GM12891 (cell line): ENCODE measurements at regions not wholly inside any gene's neighbourhood (a gene's known extent, or its start where the extent isn't known, plus 50 kb on each side); places are given as distances from the start of the nearest gene placed in this dataset.
A peak's percentile ranks its signal among the peaks of the same experiment; 100 is the strongest.

Source experiments
- DNase-seq: peaks from one replicate; pipeline ENCODE4 v3.0.0; 2011; ENCODE audit warnings: low spot score; ENCODE audit not compliant: insufficient read length
- FAIRE-seq: peaks from 2 replicates; lab custom pipeline; 2011; peaks lifted over from hg19 to GRCh38; lab: Jason Lieb, UNC
- PAX5 ChIP-seq: IDR thresholded peaks from 2 replicates; pipeline ENCODE4 v1.6.1; 2011; ENCODE audit warnings: low read length, moderate library complexity, mild to moderate bottlenecking; ENCODE audit not compliant: insufficient read depth, severe bottlenecking
- POLR2A ChIP-seq: IDR thresholded peaks from 2 replicates; pipeline ENCODE4 v1.6.1; 2011; ENCODE audit warnings: low read depth, low read length, control low read depth
- POLR2AphosphoS5 ChIP-seq: IDR thresholded peaks from 2 replicates; pipeline ENCODE4 v1.6.1; 2011; ENCODE audit warnings: low read depth, low read length, control low read depth
- POU2F2 ChIP-seq: IDR thresholded peaks from 2 replicates; pipeline ENCODE4 v1.6.1; 2011; ENCODE audit warnings: low read depth, mild to moderate bottlenecking, control low read depth, low read length, moderate library complexity
- SPI1 ChIP-seq: IDR thresholded peaks from 2 replicates; pipeline ENCODE4 v1.6.1; 2011; ENCODE audit warnings: low read depth, low read length, control low read depth
- TAF1 ChIP-seq: IDR thresholded peaks from 2 replicates; pipeline ENCODE4 v1.6.1; 2011; ENCODE audit warnings: low read depth, low read length, control low read depth

- FAIRE-seq (no peak), DNase-seq (no peak)
- TF ChIP-seq PAX5 (no peak), POLR2AphosphoS5 (no peak), SPI1 (no peak), POU2F2 (no peak), POLR2A (no peak), TAF1 (no peak)
These were observed 543.1 kb downstream of the HTR7 start for GRCh38 chr10:90314718-90315117.

GRCh38 chr10:90317172-90317571, 540.7 kb downstream of the HTR7 start:
- FAIRE-seq (no peak), DNase-seq (no peak)

GRCh38 chr10:90318659-90319058, 539.2 kb downstream of the HTR7 start:
- FAIRE-seq (no peak), DNase-seq (no peak)
- TF ChIP-seq POLR2A: no peak
- TF ChIP-seq SPI1: 0 out of 2 replicates have a peak, but pooled peaks have one; percentile 8

More at GRCh38 chr10:90317172-90317571, 540.7 kb downstream of the HTR7 start:
- no peak for TF ChIP-seq SPI1
- TF ChIP-seq PAX5: no peak
- TF ChIP-seq POU2F2: no peak
- no peak for TF ChIP-seq POLR2AphosphoS5
- TF ChIP-seq TAF1: no peak
- TF ChIP-seq POLR2A: no peak

GRCh38 chr10:90319188-90319914, 538.5 kb downstream of the HTR7 start:
- no peak for TF ChIP-seq POU2F2
- no peak for TF ChIP-seq SPI1
- TF ChIP-seq PAX5: no peak
- no peak for TF ChIP-seq POLR2AphosphoS5
- TF ChIP-seq TAF1: no peak
- no peak for TF ChIP-seq POLR2A
- DNase-seq (no peak), FAIRE-seq (no peak)

GRCh38 chr10:90321132-90321816, 536.6 kb downstream of the HTR7 start:
- no peak for TF ChIP-seq POU2F2
- TF ChIP-seq POLR2AphosphoS5: no peak
- TF ChIP-seq SPI1: no peak
- TF ChIP-seq PAX5: no peak
- no peak for TF ChIP-seq TAF1
- TF ChIP-seq POLR2A: no peak
- DNase-seq: no peak
- FAIRE-seq: no peak

- TF ChIP-seq POLR2A (no peak), POLR2AphosphoS5 (no peak), POU2F2 (no peak), TAF1 (no peak), PAX5 (no peak), SPI1 (no peak)
- DNase-seq: no peak
- FAIRE-seq: no peak
These were observed 531.2 kb downstream of the HTR7 start for GRCh38 chr10:90326498-90327267.

- no peak for FAIRE-seq
- TF ChIP-seq POLR2A (no peak), POLR2AphosphoS5 (no peak), POU2F2 (no peak), PAX5 (no peak), SPI1 (no peak), TAF1 (no peak)
- no peak for DNase-seq
These were observed 530.2 kb downstream of the HTR7 start for GRCh38 chr10:90327611-90328010.

GRCh38 chr10:90328459-90328858, 529.4 kb downstream of the HTR7 start:
- TF ChIP-seq POLR2A (no peak), POLR2AphosphoS5 (no peak), SPI1 (no peak), POU2F2 (no peak), TAF1 (no peak), PAX5 (no peak)
- DNase-seq (no peak), FAIRE-seq (no peak)

- no peak for DNase-seq
- TF ChIP-seq SPI1 (no peak), POLR2AphosphoS5 (no peak), POLR2A (no peak), TAF1 (no peak), PAX5 (no peak), POU2F2 (no peak)
- no peak for FAIRE-seq
These were observed 528.9 kb downstream of the HTR7 start for GRCh38 chr10:90328896-90329295.
